ENCODE measurements at regions not wholly inside any gene's neighbourhood (a gene's known extent, or its start where the extent isn't known, plus 50 kb on each side); places are given as distances from the start of the nearest gene placed in this dataset.

- no peak for FAIRE-seq
These were observed 511.6 kb downstream of the DMAC1 start for GRCh38 chr9:7287986-7288385.

- FAIRE-seq = no peak
These were observed 512.5 kb downstream of the DMAC1 start for GRCh38 chr9:7287065-7287464.

GRCh38 chr9:7286101-7286500, 513.5 kb downstream of the DMAC1 start:
- FAIRE-seq = no peak

GRCh38 chr9:7285199-7285598, 514.4 kb downstream of the DMAC1 start:
- no peak for FAIRE-seq

- FAIRE-seq = no peak
These were observed 515.1 kb downstream of the DMAC1 start for GRCh38 chr9:7284517-7284916.

GRCh38 chr9:7284117-7284516, 515.5 kb downstream of the DMAC1 start:
- FAIRE-seq = peak; percentile 5

- FAIRE-seq = no peak
These were observed 515.8 kb downstream of the KDM4C start for GRCh38 chr9:7273575-7273974.

- peak; percentile 94 for FAIRE-seq
These were observed 509.3 kb downstream of the KDM4C start for GRCh38 chr9:7266911-7267595.

GRCh38 chr9:7265181-7265580, 507.4 kb downstream of the KDM4C start:
- FAIRE-seq = no peak

- FAIRE-seq = peak; percentile 61
These were observed 501.9 kb downstream of the KDM4C start for GRCh38 chr9:7259544-7260241.

- FAIRE-seq = no peak
These were observed 501.1 kb downstream of the KDM4C start for GRCh38 chr9:7258688-7259396.

- no peak for FAIRE-seq
These were observed 489.2 kb downstream of the KDM4C start for GRCh38 chr9:7246917-7247522.

GRCh38 chr9:7245976-7246580, 488.3 kb downstream of the KDM4C start:
- FAIRE-seq = no peak

GRCh38 chr9:7243838-7244237, 486.1 kb downstream of the KDM4C start:
- FAIRE-seq = no peak

GRCh38 chr9:7242126-7242525, 484.4 kb downstream of the KDM4C start:
- no peak for FAIRE-seq

GRCh38 chr9:7241694-7242093, 483.9 kb downstream of the KDM4C start:
- FAIRE-seq = no peak

GRCh38 chr9:7240569-7241311, 483.0 kb downstream of the KDM4C start:
- no peak for FAIRE-seq

GRCh38 chr9:7239708-7240107, 481.9 kb downstream of the KDM4C start:
- no peak for FAIRE-seq

GRCh38 chr9:7238247-7238637, 480.5 kb downstream of the KDM4C start:
- no peak for FAIRE-seq

- FAIRE-seq = peak; percentile 97
These were observed 479.9 kb downstream of the KDM4C start for GRCh38 chr9:7237473-7238246.

- no peak for FAIRE-seq
These were observed 478.4 kb downstream of the KDM4C start for GRCh38 chr9:7236186-7236585.

- no peak for FAIRE-seq
These were observed 476.4 kb downstream of the KDM4C start for GRCh38 chr9:7234144-7234543.
